ENCODE measurements at regions not wholly inside any gene's neighbourhood (a gene's known extent, or its start where the extent isn't known, plus 50 kb on each side); places are given as distances from the start of the nearest gene placed in this dataset.

- TF ChIP-seq POLR2A (IDR thresholded peaks at IDR 0.05) (no peak), POLR2AphosphoS5 (IDR thresholded peaks at IDR 0.05; ENCODE audit: insufficient read depth in 1 of 2, low read depth in 1 of 2) (no peak)
- TF ChIP-seq, protein P1, sequence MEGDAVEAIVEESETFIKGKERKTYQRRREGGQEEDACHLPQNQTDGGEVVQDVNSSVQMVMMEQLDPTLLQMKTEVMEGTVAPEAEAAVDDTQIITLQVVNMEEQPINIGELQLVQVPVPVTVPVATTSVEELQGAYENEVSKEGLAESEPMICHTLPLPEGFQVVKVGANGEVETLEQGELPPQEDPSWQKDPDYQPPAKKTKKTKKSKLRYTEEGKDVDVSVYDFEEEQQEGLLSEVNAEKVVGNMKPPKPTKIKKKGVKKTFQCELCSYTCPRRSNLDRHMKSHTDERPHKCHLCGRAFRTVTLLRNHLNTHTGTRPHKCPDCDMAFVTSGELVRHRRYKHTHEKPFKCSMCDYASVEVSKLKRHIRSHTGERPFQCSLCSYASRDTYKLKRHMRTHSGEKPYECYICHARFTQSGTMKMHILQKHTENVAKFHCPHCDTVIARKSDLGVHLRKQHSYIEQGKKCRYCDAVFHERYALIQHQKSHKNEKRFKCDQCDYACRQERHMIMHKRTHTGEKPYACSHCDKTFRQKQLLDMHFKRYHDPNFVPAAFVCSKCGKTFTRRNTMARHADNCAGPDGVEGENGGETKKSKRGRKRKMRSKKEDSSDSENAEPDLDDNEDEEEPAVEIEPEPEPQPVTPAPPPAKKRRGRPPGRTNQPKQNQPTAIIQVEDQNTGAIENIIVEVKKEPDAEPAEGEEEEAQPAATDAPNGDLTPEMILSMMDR (IDR thresholded peaks at IDR 0.05), result no peak
These were observed 95.0 kb downstream of the ZNF737 start for GRCh38 chr19:20470345-20471135.
